ENCODE measurements at regions not wholly inside any gene's neighbourhood (a gene's known extent, or its start where the extent isn't known, plus 50 kb on each side); places are given as distances from the start of the nearest gene placed in this dataset.

GRCh38 chr20:11391591-11391990, 526.1 kb upstream of the BTBD3 start:
- POLR2A ChIA-PET (ENCODE audit: partially characterized antibody) = interaction anchor here (0.8 kb wide), 1 partner anchor 12 kb away, joined by 3 read pairs; no protein-coding TSS in a partner anchor
- H3K56ac ChIP-seq (replicated peaks; ENCODE audit: insufficient read length, low read depth, low read length) = no peak overlapping the region
- no peak overlapping the region for H3K4ac ChIP-seq (replicated peaks; ENCODE audit: insufficient read length, low read depth, low read length)
- no peak overlapping the region for H2BK20ac ChIP-seq (ENCODE audit: low read length)
- no peaks in the 10 kb centered on the region for H3K4me1 ChIP-seq (replicated peaks in 1 of 4; ENCODE audit: control insufficient read depth in 3 of 4, insufficient read depth in 4 of 4, low read length in 3 of 4)
- H3K14ac ChIP-seq (ENCODE audit: insufficient read length) = no peak overlapping the region
- no peak overlapping the region for H3K18ac ChIP-seq (ENCODE audit: extremely low read depth, low read length)
- no peak overlapping the region for H2BK120ac ChIP-seq (replicated peaks; ENCODE audit: low read depth, low read length)
- H3K79me2 ChIP-seq (ENCODE audit: control insufficient read depth in 1 of 2, insufficient read depth in 2 of 2, low read length in 2 of 2) = no peaks in the 10 kb centered on the region
- no peak overlapping the region for H2BK5ac ChIP-seq (ENCODE audit: low read depth, low read length)
- 81% methylated on average over 2 of the region's 2 CpGs; no CpG with 5 or more reads in 1 of the 2 experiments for WGBS, 2 experiments (ENCODE audit: extremely low coverage in 1 of 2, insufficient coverage in 1 of 2, insufficient read length in 1 of 2, insufficient replicate concordance in 2 of 2, low coverage in 1 of 2, low lambda C conversion rate in 2 of 2, missing lambda C conversion rate in 1 of 2)
- no peak for TF ChIP-seq GABPA (IDR thresholded peaks at IDR 0.05; ENCODE audit: borderline replicate concordance, insufficient read depth, low read length)
- H2AFZ ChIP-seq (ENCODE audit: low read length) = no peak overlapping the region
- H3K9ac ChIP-seq (replicated peaks in 1 of 4; ENCODE audit: extremely low read depth in 1 of 4, low read depth in 3 of 4, low read length in 3 of 4) = no peak overlapping the region
- H3K27me3 ChIP-seq (replicated peaks in 1 of 4; ENCODE audit: control insufficient read depth in 3 of 4, extremely low read depth in 1 of 4, insufficient read depth in 3 of 4, low read length in 3 of 4) = no peaks in the 10 kb centered on the region
- no peak overlapping the region for H2AK5ac ChIP-seq (ENCODE audit: low read depth, low read length)
- DNase-seq (ENCODE audit: low read depth in 1 of 2, low spot score in 2 of 2) (no peak), FAIRE-seq (no peak)
- H3K79me1 ChIP-seq (ENCODE audit: low read depth, low read length) = no peaks in the 10 kb centered on the region
- no peaks in the 10 kb centered on the region for H3K9me3 ChIP-seq (ENCODE audit: insufficient read depth in 2 of 2, low read depth in 1 of 2, low read length in 1 of 2)
- H3K23ac ChIP-seq (ENCODE audit: insufficient read length) = no peak overlapping the region
- CTCF ChIA-PET (ENCODE audit: partially characterized antibody) = interaction anchor here (0.9 to 1.4 kb wide), 2 partner anchors 9 to 45 kb away, joined by 3 read pairs; no protein-coding TSS in a partner anchor
- no peaks in the 10 kb centered on the region; the same call in 1 of the 2 replicates for H3K23me2 ChIP-seq (ENCODE audit: low read depth, low read length)
- H3K36me3 ChIP-seq (ENCODE audit: control insufficient read depth in 2 of 4, insufficient read depth in 4 of 4, low read length in 3 of 4) = no peaks in the 10 kb centered on the region
- H4K5ac ChIP-seq (ENCODE audit: insufficient read length, low read depth, low read length) = no peak overlapping the region
- H2BK15ac ChIP-seq (ENCODE audit: low read length) = no peak overlapping the region
- no peak overlapping the region for H3K27ac ChIP-seq (ENCODE audit: low read depth, low read length)
- H3K4me2 ChIP-seq (ENCODE audit: insufficient read depth in 1 of 2, low read depth in 2 of 2, low read length in 2 of 2) = no peak overlapping the region
- H4K91ac ChIP-seq (replicated peaks; ENCODE audit: insufficient read length, low read length) = no peak overlapping the region
- H3K4me3 ChIP-seq (ENCODE audit: extremely low read depth in 1 of 4, insufficient read depth in 2 of 4, low read depth in 3 of 4, low read length in 4 of 4) = no peak overlapping the region
- no peak overlapping the region for H4K8ac ChIP-seq (ENCODE audit: extremely low read depth, insufficient read depth, low read length)
- no peak overlapping the region for H2BK12ac ChIP-seq (ENCODE audit: low read depth, low read length)
- no peaks in the 10 kb centered on the region for H4K20me1 ChIP-seq (replicated peaks in 1 of 2; ENCODE audit: control insufficient read depth in 1 of 2, insufficient read depth in 2 of 2, low read length in 2 of 2)

Measured in H1 (cell line).